CD14-positive monocyte (primary cell): ENCODE measurements at regions not wholly inside any gene's neighbourhood (a gene's known extent, or its start where the extent isn't known, plus 50 kb on each side); places are given as distances from the start of the nearest gene placed in this dataset.

ENCODE experiments used
- DNase-seq, 3 donors: peaks; one replicate each; pipeline ENCODE4 v3.0.0-alpha.2; 2011 to 2022
- H2AFZ ChIP-seq: 2 replicates; pipeline ENCODE4 v1.6.0; 2012; ENCODE audit warnings: mild to moderate bottlenecking, low read depth, low read length, inconsistent platforms; ENCODE audit not compliant: insufficient read depth, poor library complexity, severe bottlenecking
- H3K27ac ChIP-seq, 2 donors: 1 replicate in 1 of 2; 2 replicates in 1 of 2; pipeline ENCODE4 v1.5.1; 2012 to 2013; ENCODE audit warnings: low read length in 2 of 2, control low read depth in 1 of 2, inconsistent platforms in 1 of 2, low read depth in 1 of 2, mild to moderate bottlenecking in 1 of 2
- H3K27me3 ChIP-seq, 2 donors: one replicate each; pipeline versions ENCODE4 v1.6.0 to v1.6.1; 2011 to 2013; ENCODE audit warnings: low read length in 2 of 2; ENCODE audit not compliant: control insufficient read depth in 2 of 2, insufficient read depth in 2 of 2
- H3K36me3 ChIP-seq, 2 donors: replicated peaks in 1 of 2; 1 replicate in 1 of 2; 2 replicates in 1 of 2; pipeline versions ENCODE4 v1.5.1 to v1.6.1; 2012 to 2013; ENCODE audit warnings: low read length in 2 of 2, control low read depth in 1 of 2, inconsistent platforms in 1 of 2, mild to moderate bottlenecking in 1 of 2; ENCODE audit not compliant: insufficient read depth in 2 of 2, control insufficient read depth in 1 of 2
- H3K4me1 ChIP-seq, 2 donors: 1 replicate in 1 of 2; 2 replicates in 1 of 2; pipeline versions ENCODE4 v1.5.1 to v1.6.1; 2012 to 2013; ENCODE audit warnings: low read length in 2 of 2, control low read depth in 1 of 2, inconsistent platforms in 1 of 2, mild to moderate bottlenecking in 1 of 2, moderate library complexity in 1 of 2; ENCODE audit not compliant: insufficient read depth in 2 of 2, control insufficient read depth in 1 of 2
- H3K4me2 ChIP-seq: replicated peaks from 2 replicates; pipeline ENCODE3; 2012; ENCODE audit warnings: low read length, moderate library complexity, mild to moderate bottlenecking; ENCODE audit not compliant: poor library complexity, severe bottlenecking; ENCODE audit errors: extremely low read depth
- H3K4me3 ChIP-seq, 3 experiments: fragments of 200-600 bp in 1 of 3; sonication (generic) in 1 of 3; replicated peaks in 1 of 3; 1 replicate in 2 of 3; 2 replicates in 1 of 3; pipeline ENCODE4 v1.5.1; 2011 to 2013; ENCODE audit warnings: low read length in 3 of 3, mild to moderate bottlenecking in 3 of 3, control low read depth in 2 of 3, low read depth in 2 of 3, inconsistent platforms in 1 of 3, moderate library complexity in 1 of 3
- H3K79me2 ChIP-seq: 2 replicates; pipeline ENCODE4 v1.6.0; 2012; ENCODE audit warnings: mild to moderate bottlenecking, control low read depth, inconsistent platforms, low read length, moderate library complexity; ENCODE audit not compliant: insufficient read depth
- H3K9ac ChIP-seq: 2 replicates; pipeline ENCODE4 v1.6.0; 2017; ENCODE audit warnings: low read length, mild to moderate bottlenecking; ENCODE audit not compliant: insufficient read depth, poor library complexity, severe bottlenecking
- H3K9me3 ChIP-seq, 2 donors: replicated peaks in 1 of 2; 1 replicate in 1 of 2; 2 replicates in 1 of 2; pipeline versions ENCODE4 v1.5.1 to v1.6.1; 2012 to 2013; ENCODE audit warnings: low read length in 2 of 2, control low read depth in 1 of 2; ENCODE audit not compliant: control insufficient read depth in 1 of 2, insufficient read depth in 1 of 2
- H4K20me1 ChIP-seq: 2 replicates; pipeline ENCODE4 v1.6.0; 2012; ENCODE audit warnings: mild to moderate bottlenecking, low read length, control low read depth, moderate library complexity; ENCODE audit not compliant: insufficient read depth
- H3K27ac Mint-ChIP-seq, 7 donors: one replicate each; pipeline ENCODE4 v1.8.0; 2020; ENCODE audit warnings: mild to moderate bottlenecking in 7 of 7, mixed read lengths in 7 of 7, moderate library complexity in 6 of 7, inconsistent platforms in 2 of 7
- H3K27me3 Mint-ChIP-seq, 3 donors: one replicate each; pipeline ENCODE4 v1.8.0; 2021 to 2022; ENCODE audit warnings: low read depth in 3 of 3, mild to moderate bottlenecking in 3 of 3, mixed read lengths in 3 of 3, moderate library complexity in 3 of 3, inconsistent platforms in 1 of 3
- H3K36me3 Mint-ChIP-seq, 2 donors: one replicate each; pipeline ENCODE4 v1.8.0; 2020; ENCODE audit warnings: mixed read lengths in 2 of 2, inconsistent platforms in 1 of 2, mild to moderate bottlenecking in 1 of 2
- H3K4me1 Mint-ChIP-seq: one replicate; pipeline ENCODE4 v1.8.0; 2020; ENCODE audit warnings: mild to moderate bottlenecking, mixed read lengths
- H3K4me3 Mint-ChIP-seq, 2 donors: one replicate each; pipeline ENCODE4 v1.8.0; 2020; ENCODE audit warnings: mild to moderate bottlenecking in 2 of 2, mixed read lengths in 2 of 2, moderate library complexity in 1 of 2
- H3K9me3 Mint-ChIP-seq, 7 donors: one replicate each; pipeline ENCODE4 v1.8.0; 2020 to 2022; ENCODE audit warnings: mixed read lengths in 7 of 7, mild to moderate bottlenecking in 6 of 7, moderate library complexity in 6 of 7, inconsistent platforms in 2 of 7
- WGBS: methylation state at CpG from one replicate; pipeline ENCODE4 v1.1.5; 2013; ENCODE audit warnings: missing lambda C conversion rate; ENCODE audit not compliant: insufficient coverage; 5-methylcytosine and 5-hydroxymethylcytosine counted together
- intact Hi-C, 2 donors: fragments of 100-400 bp; cut with micrococcal nuclease; formaldehyde crosslinking; loops; one replicate each; pipeline versions ENCODE4 v1.15.0 to v1.15.1; 2023
- TF ChIP-seq, protein P1 (sequence below): fragments of 200-600 bp; IDR thresholded peaks from one replicate; pipeline ENCODE4 v1.8.0; 2022; ENCODE audit warnings: antibody characterized with exemption, mild to moderate bottlenecking

DNA sequence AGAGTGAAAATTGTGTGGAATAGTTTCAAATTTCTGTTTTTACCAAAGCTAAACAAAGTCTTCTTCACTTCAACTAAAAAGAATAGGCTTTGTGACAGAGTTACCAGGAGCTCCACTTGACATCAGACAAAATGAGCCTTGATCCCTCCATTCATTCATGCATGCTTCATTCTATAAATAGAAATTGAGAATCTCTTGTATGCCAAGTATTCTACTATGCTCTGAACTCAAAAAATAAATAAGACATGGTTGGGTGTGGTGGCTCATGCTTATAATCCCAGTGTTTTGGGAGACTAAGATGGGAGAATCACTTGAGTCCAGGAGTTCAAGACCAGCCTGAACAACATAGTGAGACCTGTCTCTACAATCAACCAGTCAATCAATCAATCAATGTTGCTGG lies 236.6 kb upstream of the FAM83B start:
- Mint-ChIP-seq H3K36me3 (no peaks in the 10 kb centered on the region), H3K4me1 (no peaks in the 10 kb centered on the region), H3K9me3 (peaks cover 0 to 7% (median 4%) of the 10 kb centered on the region in 7 donors), H3K4me3 (no peak overlapping the region), H3K27me3 (peaks cover 0 to 1% (median 0%) of the 10 kb centered on the region in 3 donors), H3K27ac (no peak overlapping the region)
- no peak overlapping the region for H3K4me3 ChIP-seq
- H2AFZ ChIP-seq: no peak overlapping the region
- H3K27ac ChIP-seq: no peak overlapping the region
- TF ChIP-seq, protein P1, sequence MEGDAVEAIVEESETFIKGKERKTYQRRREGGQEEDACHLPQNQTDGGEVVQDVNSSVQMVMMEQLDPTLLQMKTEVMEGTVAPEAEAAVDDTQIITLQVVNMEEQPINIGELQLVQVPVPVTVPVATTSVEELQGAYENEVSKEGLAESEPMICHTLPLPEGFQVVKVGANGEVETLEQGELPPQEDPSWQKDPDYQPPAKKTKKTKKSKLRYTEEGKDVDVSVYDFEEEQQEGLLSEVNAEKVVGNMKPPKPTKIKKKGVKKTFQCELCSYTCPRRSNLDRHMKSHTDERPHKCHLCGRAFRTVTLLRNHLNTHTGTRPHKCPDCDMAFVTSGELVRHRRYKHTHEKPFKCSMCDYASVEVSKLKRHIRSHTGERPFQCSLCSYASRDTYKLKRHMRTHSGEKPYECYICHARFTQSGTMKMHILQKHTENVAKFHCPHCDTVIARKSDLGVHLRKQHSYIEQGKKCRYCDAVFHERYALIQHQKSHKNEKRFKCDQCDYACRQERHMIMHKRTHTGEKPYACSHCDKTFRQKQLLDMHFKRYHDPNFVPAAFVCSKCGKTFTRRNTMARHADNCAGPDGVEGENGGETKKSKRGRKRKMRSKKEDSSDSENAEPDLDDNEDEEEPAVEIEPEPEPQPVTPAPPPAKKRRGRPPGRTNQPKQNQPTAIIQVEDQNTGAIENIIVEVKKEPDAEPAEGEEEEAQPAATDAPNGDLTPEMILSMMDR: no peak
- no peaks in the 10 kb centered on the region for H3K79me2 ChIP-seq
- no peaks in the 10 kb centered on the region for H3K4me1 ChIP-seq
- H3K9me3 ChIP-seq: peaks cover 0 to 6% of the 10 kb centered on the region in 2 donors
- H3K36me3 ChIP-seq: no peaks in the 10 kb centered on the region
- H3K27me3 ChIP-seq: no peaks in the 10 kb centered on the region
- no peak overlapping the region for H3K9ac ChIP-seq
- intact Hi-C loops: no loop called here
- no peak for DNase-seq
- no peak overlapping the region for H3K4me2 ChIP-seq
- no peaks in the 10 kb centered on the region for H4K20me1 ChIP-seq

DNA sequence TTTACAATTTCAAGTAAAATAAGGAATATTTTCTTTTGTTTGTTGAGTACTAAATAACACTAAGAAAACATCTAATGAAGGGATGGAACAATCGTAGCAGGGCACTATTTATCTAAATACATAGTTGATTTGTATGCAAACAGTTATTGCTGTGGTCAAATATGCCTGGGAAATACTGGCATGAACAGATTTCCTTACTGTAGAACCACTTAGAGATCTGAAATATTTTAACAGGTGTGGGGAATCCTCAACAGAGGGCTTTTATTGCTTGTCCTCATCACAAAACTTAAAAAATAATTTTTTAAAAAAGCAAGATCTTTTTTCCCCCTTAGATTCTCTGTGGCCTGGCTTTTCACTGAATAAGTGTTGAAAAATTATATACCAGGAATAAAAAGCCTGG lies 233.0 kb upstream of the FAM83B start:
- H3K27ac ChIP-seq: no peak overlapping the region
- H3K4me2 ChIP-seq: no peak overlapping the region
- no peak overlapping the region for H3K4me3 ChIP-seq
- no peaks in the 10 kb centered on the region for H3K4me1 ChIP-seq
- no peaks in the 10 kb centered on the region for H3K4me1 Mint-ChIP-seq
- intact Hi-C loops: no loop called here
- no peaks in the 10 kb centered on the region for H3K79me2 ChIP-seq
- H3K36me3 Mint-ChIP-seq: no peaks in the 10 kb centered on the region
- no peak overlapping the region for H2AFZ ChIP-seq
- DNase-seq: no peak
- H3K4me3 Mint-ChIP-seq: no peak overlapping the region
- TF ChIP-seq, protein P1: no peak
- no peaks in the 10 kb centered on the region for H3K36me3 ChIP-seq
- peaks cover 0 to 11% of the 10 kb centered on the region in 2 donors for H3K9me3 ChIP-seq
- no peak overlapping the region for H3K27ac Mint-ChIP-seq
- no CpG with 5 or more reads among the region's 1 CpG for WGBS
- no peaks in the 10 kb centered on the region for H3K27me3 ChIP-seq
- H3K9ac ChIP-seq: no peak overlapping the region
- H3K27me3 Mint-ChIP-seq: peaks cover 0 to 1% (median 0%) of the 10 kb centered on the region in 3 donors
- no peaks in the 10 kb centered on the region for H4K20me1 ChIP-seq
- peaks cover 0 to 7% (median 3%) of the 10 kb centered on the region in 7 donors for H3K9me3 Mint-ChIP-seq
